Mesenchymal stem cell (in vitro differentiated cells and primary cell): ENCODE measurements at regions not wholly inside any gene's neighbourhood (a gene's known extent, or its start where the extent isn't known, plus 50 kb on each side); places are given as distances from the start of the nearest gene placed in this dataset.

ENCODE experiments used
- DNase-seq: peaks from one replicate; pipeline ENCODE4 v3.0.0-alpha.2; 2013
- H2AFZ ChIP-seq: one replicate; pipeline ENCODE4 v1.6.1; 2013; ENCODE audit warnings: low read depth, mild to moderate bottlenecking, control low read depth, inconsistent platforms, low read length, moderate library complexity
- H2AK5ac ChIP-seq: 2 replicates; pipeline ENCODE4 v1.6.1; 2013; ENCODE audit warnings: low read length, moderate library complexity, mild to moderate bottlenecking, inconsistent platforms; ENCODE audit not compliant: severe bottlenecking
- H2BK120ac ChIP-seq: one replicate; pipeline ENCODE4 v1.6.1; 2013; ENCODE audit warnings: low read depth, mild to moderate bottlenecking, inconsistent platforms, low read length, moderate library complexity
- H2BK12ac ChIP-seq, 2 experiments: one replicate each; pipeline ENCODE4 v1.6.1; 2013; ENCODE audit warnings: inconsistent platforms in 2 of 2, low read length in 2 of 2, mild to moderate bottlenecking in 2 of 2, moderate library complexity in 2 of 2, control low read depth in 1 of 2
- H2BK15ac ChIP-seq: one replicate; pipeline ENCODE4 v1.6.1; 2013; ENCODE audit warnings: mild to moderate bottlenecking, low read depth, inconsistent platforms; ENCODE audit not compliant: poor library complexity, severe bottlenecking
- H2BK5ac ChIP-seq: 2 replicates; pipeline ENCODE4 v1.6.1; 2013; ENCODE audit warnings: low read depth, mild to moderate bottlenecking, low read length, control low read depth, inconsistent platforms; ENCODE audit not compliant: poor library complexity, severe bottlenecking
- H3K14ac ChIP-seq, 2 experiments: one replicate each; pipeline ENCODE4 v1.6.1; 2013; ENCODE audit warnings: inconsistent platforms in 2 of 2, low read length in 2 of 2, control low read depth in 1 of 2, mild to moderate bottlenecking in 1 of 2, moderate library complexity in 1 of 2
- H3K18ac ChIP-seq, 2 experiments: one replicate each; pipeline ENCODE4 v1.6.1; 2013; ENCODE audit warnings: inconsistent platforms in 2 of 2, low read length in 2 of 2, control low read depth in 1 of 2, low read depth in 1 of 2, mild to moderate bottlenecking in 1 of 2
- H3K23ac ChIP-seq, 2 experiments: one replicate each; pipeline ENCODE4 v1.6.1; 2013; ENCODE audit warnings: inconsistent platforms in 2 of 2, low read length in 2 of 2, mild to moderate bottlenecking in 2 of 2, moderate library complexity in 2 of 2, control low read depth in 1 of 2
- H3K27ac ChIP-seq: 2 replicates; pipeline ENCODE4 v1.5.1; 2013; ENCODE audit warnings: mild to moderate bottlenecking, moderate library complexity, low read length, control low read depth, inconsistent platforms; ENCODE audit not compliant: poor library complexity, severe bottlenecking
- H3K27me3 ChIP-seq, 2 experiments: 2 replicates each; pipeline versions ENCODE4 v1.6.1 to v1.7.0; 2013; ENCODE audit warnings: low read length in 2 of 2, mild to moderate bottlenecking in 2 of 2, moderate library complexity in 2 of 2, control low read depth in 1 of 2, inconsistent platforms in 1 of 2; ENCODE audit not compliant: control insufficient read depth in 1 of 2, insufficient read depth in 1 of 2
- H3K36me3 ChIP-seq, 2 experiments: 2 replicates each; pipeline versions ENCODE4 v1.6.1 to v1.7.0; 2013; ENCODE audit warnings: low read length in 2 of 2, control low read depth in 1 of 2, inconsistent platforms in 1 of 2, low read depth in 1 of 2, mild to moderate bottlenecking in 1 of 2; ENCODE audit not compliant: insufficient read depth in 2 of 2, control insufficient read depth in 1 of 2
- H3K4ac ChIP-seq, 2 experiments: one replicate each; pipeline ENCODE4 v1.6.1; 2013; ENCODE audit warnings: inconsistent platforms in 2 of 2, low read length in 2 of 2, mild to moderate bottlenecking in 2 of 2, moderate library complexity in 2 of 2, control low read depth in 1 of 2, low read depth in 1 of 2
- H3K4me1 ChIP-seq: 2 replicates; pipeline ENCODE4 v1.6.1; 2013; ENCODE audit warnings: low read depth, low read length, control low read depth; ENCODE audit not compliant: control insufficient read depth, insufficient read depth
- H3K4me2 ChIP-seq: 2 replicates; pipeline ENCODE4 v1.6.1; 2013; ENCODE audit warnings: low read length, mild to moderate bottlenecking, inconsistent platforms; ENCODE audit not compliant: poor library complexity, severe bottlenecking
- H3K4me3 ChIP-seq, 2 experiments: 2 replicates each; pipeline versions ENCODE4 v1.5.1 to v1.7.0; 2013; ENCODE audit warnings: low read length in 2 of 2, mild to moderate bottlenecking in 2 of 2, control low read depth in 1 of 2, low read depth in 1 of 2; ENCODE audit not compliant: insufficient read depth in 1 of 2
- H3K79me1 ChIP-seq: replicated peaks from 2 replicates; pipeline ENCODE4 v1.6.1; 2013; ENCODE audit warnings: mild to moderate bottlenecking, control low read depth, low read length, inconsistent platforms; ENCODE audit not compliant: poor library complexity, severe bottlenecking
- H3K9ac ChIP-seq: 2 replicates; pipeline ENCODE4 v1.7.0; 2013; ENCODE audit warnings: mild to moderate bottlenecking, low read length, moderate library complexity
- H3K9me3 ChIP-seq: 2 replicates; pipeline ENCODE4 v1.7.0; 2013; ENCODE audit warnings: mild to moderate bottlenecking, low read length; ENCODE audit not compliant: control insufficient read depth
- H4K8ac ChIP-seq: one replicate; pipeline ENCODE4 v1.6.1; 2013; ENCODE audit warnings: inconsistent platforms, mild to moderate bottlenecking, low read length, moderate library complexity
- H4K91ac ChIP-seq: one replicate; pipeline ENCODE4 v1.6.1; 2013; ENCODE audit warnings: mild to moderate bottlenecking, low read length, inconsistent platforms
- WGBS: methylation state at CpG from one replicate; pipeline ENCODE4 v1.1.7; 2013; ENCODE audit warnings: mixed read lengths; 5-methylcytosine and 5-hydroxymethylcytosine counted together

GRCh38 chr9:593809-594208 lies 247.7 kb upstream of the DMRT1 start:
- Histone ChIP-seq H3K4me1 (no peaks in the 10 kb centered on the region), H3K4ac (no peak overlapping the region), H3K14ac (no peak overlapping the region), H2AK5ac (no peak overlapping the region), H3K18ac (no peak overlapping the region), H3K9ac (no peak overlapping the region), H4K91ac (no peak overlapping the region), H2BK15ac (no peak overlapping the region), H2BK5ac (no peak overlapping the region), H3K9me3 (no peaks in the 10 kb centered on the region), H3K36me3 (no peaks in the 10 kb centered on the region), H3K4me3 (no peak overlapping the region), H3K4me2 (no peak overlapping the region), H2AFZ (no peak overlapping the region), H3K79me1 (no peaks in the 10 kb centered on the region), H3K27me3 (no peaks in the 10 kb centered on the region), H3K27ac (no peak overlapping the region), H2BK12ac (no peak overlapping the region), H4K8ac (no peak overlapping the region), H3K23ac (no peak overlapping the region), H2BK120ac (no peak overlapping the region)
- 100% methylated on average over 2 of the region's 2 CpGs for WGBS
- DNase-seq: no peak

DNA sequence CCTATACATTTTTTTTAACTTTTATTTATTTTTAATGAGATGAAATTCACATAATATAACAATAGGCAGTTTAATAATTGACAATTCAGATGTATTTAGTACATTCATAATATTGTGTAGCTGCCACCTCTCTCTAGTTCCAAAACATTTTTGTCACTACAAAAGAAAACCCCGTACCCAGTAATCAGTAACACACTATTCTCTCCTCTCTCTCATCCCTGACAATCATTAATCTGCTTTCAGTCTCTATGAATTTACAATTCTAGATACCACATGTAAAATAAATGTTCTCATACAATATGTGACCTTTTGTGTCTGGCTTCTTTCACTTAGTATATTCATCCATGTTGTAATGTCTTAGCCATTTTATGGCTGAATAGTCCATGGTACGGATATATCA lies 244.8 kb upstream of the DMRT1 start:
- no peak overlapping the region for H2BK5ac ChIP-seq
- no peak overlapping the region for H2BK120ac ChIP-seq
- H3K18ac ChIP-seq: no peak overlapping the region
- H3K79me1 ChIP-seq: no peaks in the 10 kb centered on the region
- H2AK5ac ChIP-seq: no peak overlapping the region
- no peak overlapping the region for H2BK15ac ChIP-seq
- 93% methylated on average over 1 of the region's 2 CpGs for WGBS
- no peaks in the 10 kb centered on the region for H3K36me3 ChIP-seq
- no peak overlapping the region for H3K4ac ChIP-seq
- no peak overlapping the region for H3K14ac ChIP-seq
- no peak overlapping the region for H4K91ac ChIP-seq
- H3K27me3 ChIP-seq: no peaks in the 10 kb centered on the region
- DNase-seq: no peak
- no peaks in the 10 kb centered on the region for H3K9me3 ChIP-seq
- no peak overlapping the region for H2AFZ ChIP-seq
- H3K9ac ChIP-seq: no peak overlapping the region
- no peak overlapping the region for H2BK12ac ChIP-seq
- no peak overlapping the region for H3K23ac ChIP-seq
- no peak overlapping the region for H3K4me3 ChIP-seq
- no peaks in the 10 kb centered on the region for H3K4me1 ChIP-seq
- H3K27ac ChIP-seq: no peak overlapping the region
- no peak overlapping the region for H3K4me2 ChIP-seq
- H4K8ac ChIP-seq: no peak overlapping the region

GRCh38 chr9:600006-600405 lies 241.5 kb upstream of the DMRT1 start:
- no peaks in the 10 kb centered on the region for H3K79me1 ChIP-seq
- H3K14ac ChIP-seq: no peak overlapping the region
- no peak overlapping the region for H2BK12ac ChIP-seq
- H2AK5ac ChIP-seq: no peak overlapping the region
- no peak overlapping the region for H3K4me3 ChIP-seq
- no peak overlapping the region for H3K4ac ChIP-seq
- no peak overlapping the region for H2AFZ ChIP-seq
- H3K23ac ChIP-seq: no peak overlapping the region
- no peak overlapping the region for H2BK120ac ChIP-seq
- no peaks in the 10 kb centered on the region for H3K36me3 ChIP-seq
- DNase-seq: no peak
- no peaks in the 10 kb centered on the region for H3K9me3 ChIP-seq
- H2BK5ac ChIP-seq: no peak overlapping the region
- no peak overlapping the region for H4K8ac ChIP-seq
- no peak overlapping the region for H3K9ac ChIP-seq
- no peak overlapping the region for H4K91ac ChIP-seq
- H3K4me1 ChIP-seq: no peaks in the 10 kb centered on the region
- 96% methylated on average over 2 of the region's 3 CpGs for WGBS
- no peak overlapping the region for H3K27ac ChIP-seq
- no peak overlapping the region for H2BK15ac ChIP-seq
- H3K27me3 ChIP-seq: no peaks in the 10 kb centered on the region
- no peak overlapping the region for H3K18ac ChIP-seq
- H3K4me2 ChIP-seq: no peak overlapping the region

DNA sequence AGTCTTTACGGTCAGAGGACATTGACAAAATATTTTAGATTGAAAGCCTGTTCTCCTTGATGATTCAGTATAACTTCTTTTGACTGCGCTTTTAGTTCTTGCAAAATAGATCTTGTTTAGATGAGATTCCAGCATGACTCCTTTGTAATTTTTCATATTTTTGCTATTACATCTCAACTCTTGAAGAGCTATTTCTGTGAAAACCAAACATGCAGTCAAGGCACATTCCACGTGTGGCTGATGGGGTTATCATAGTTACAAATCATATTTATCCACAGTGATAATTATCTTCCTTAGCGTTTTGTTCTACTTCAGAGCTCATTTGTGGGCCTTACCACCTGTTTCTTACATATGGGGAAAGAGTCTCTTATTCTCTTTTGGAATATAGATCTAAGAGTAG lies 238.8 kb upstream of the DMRT1 start:
- Histone ChIP-seq H3K27me3 (no peaks in the 10 kb centered on the region), H3K4me1 (no peaks in the 10 kb centered on the region), H3K36me3 (no peaks in the 10 kb centered on the region), H2AFZ (no peak overlapping the region), H3K27ac (no peak overlapping the region), H3K4me2 (no peak overlapping the region), H4K8ac (no peak overlapping the region), H3K79me1 (no peaks in the 10 kb centered on the region), H2BK5ac (no peak overlapping the region), H3K4me3 (no peak overlapping the region), H4K91ac (no peak overlapping the region), H3K23ac (no peak overlapping the region), H3K18ac (no peak overlapping the region), H3K9me3 (no peaks in the 10 kb centered on the region), H2BK12ac (no peak overlapping the region), H3K14ac (no peak overlapping the region), H3K9ac (no peak overlapping the region), H2BK15ac (no peak overlapping the region), H2BK120ac (no peak overlapping the region), H2AK5ac (no peak overlapping the region), H3K4ac (no peak overlapping the region)
- 73% methylated on average over 3 of the region's 4 CpGs for WGBS
- no peak for DNase-seq
